ENCODE measurements at regions not wholly inside any gene's neighbourhood (a gene's known extent, or its start where the extent isn't known, plus 50 kb on each side); places are given as distances from the start of the nearest gene placed in this dataset.

DNA sequence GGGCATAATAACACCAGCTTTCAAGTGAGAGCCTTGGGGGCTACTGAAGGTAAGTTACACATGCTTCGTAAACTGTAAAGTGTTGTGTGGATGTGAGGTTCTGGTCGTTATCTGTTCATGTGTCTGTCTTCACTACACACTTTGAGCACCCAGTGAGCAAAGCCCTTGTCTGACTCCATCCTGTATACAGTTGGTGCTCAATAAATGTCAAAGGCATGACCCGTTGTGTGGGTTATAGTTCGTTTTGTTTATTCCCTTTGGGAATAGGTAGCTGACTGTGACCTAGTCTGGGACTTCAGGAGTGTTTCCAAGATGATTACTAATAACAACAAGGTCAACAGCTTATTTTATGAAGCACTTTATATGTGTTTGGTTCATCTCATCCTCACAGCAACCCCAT, 146.9 kb downstream of the MIAT start:
- H3K27ac Mint-ChIP-seq, result no peak overlapping the region
- H3K9me3 Mint-ChIP-seq, result no peaks in the 10 kb centered on the region
- no peaks in the 10 kb centered on the region for H3K36me3 Mint-ChIP-seq (ENCODE audit: low read depth)
- no peak overlapping the region for H3K4me3 Mint-ChIP-seq
- no peaks in the 10 kb centered on the region for H3K27me3 Mint-ChIP-seq
- no peaks in the 10 kb centered on the region for H3K4me1 Mint-ChIP-seq (ENCODE audit: low read depth)
- intact Hi-C loops (cut with micrococcal nuclease), result no loop called here

DNA sequence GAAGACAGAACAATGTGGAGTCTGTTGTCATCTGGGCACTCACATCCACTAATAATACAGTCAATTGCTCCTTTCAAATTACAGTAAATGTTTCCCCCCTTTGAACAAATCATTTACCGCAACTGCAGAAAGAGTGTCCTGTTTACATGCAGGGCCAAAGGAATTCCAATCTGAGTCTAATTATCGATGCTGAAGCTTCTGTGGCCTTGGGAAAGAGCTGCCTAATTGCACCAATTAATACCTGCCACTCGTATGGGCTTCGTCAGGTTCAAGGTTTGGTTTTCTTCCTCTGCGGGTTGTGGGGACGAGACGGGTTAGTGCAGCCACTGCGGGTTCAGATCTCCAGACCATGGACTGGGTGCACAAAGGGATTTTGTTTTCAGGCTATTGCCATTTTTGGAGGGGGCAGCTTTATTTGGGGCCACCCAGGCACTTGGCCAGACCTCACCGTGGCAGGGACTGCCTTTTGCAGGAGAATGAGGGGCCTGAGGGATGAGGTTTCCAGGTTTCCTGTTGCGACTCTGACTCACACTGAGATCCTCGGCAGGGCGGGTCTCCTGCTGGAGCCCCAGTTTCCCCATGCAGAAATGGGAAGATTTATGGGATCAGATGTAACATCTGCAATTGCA, 147.6 kb downstream of the MIAT start:
- Mint-ChIP-seq H3K4me3 (no peak overlapping the region), H3K36me3 (ENCODE audit: low read depth) (no peaks in the 10 kb centered on the region), H3K9me3 (no peaks in the 10 kb centered on the region), H3K27me3 (no peaks in the 10 kb centered on the region), H3K4me1 (ENCODE audit: low read depth) (no peaks in the 10 kb centered on the region), H3K27ac (no peak overlapping the region)
- intact Hi-C loops (cut with micrococcal nuclease), result no loop called here

GRCh38 chr22:26806445-26807175, 149.2 kb downstream of the MIAT start:
- intact Hi-C loops (cut with micrococcal nuclease), result no loop called here
- no peaks in the 10 kb centered on the region for H3K27me3 Mint-ChIP-seq
- H3K9me3 Mint-ChIP-seq, result no peaks in the 10 kb centered on the region
- H3K4me3 Mint-ChIP-seq, result no peak overlapping the region
- H3K36me3 Mint-ChIP-seq (ENCODE audit: low read depth), result no peaks in the 10 kb centered on the region
- H3K4me1 Mint-ChIP-seq (ENCODE audit: low read depth), result no peaks in the 10 kb centered on the region
- no peak overlapping the region for H3K27ac Mint-ChIP-seq

DNA sequence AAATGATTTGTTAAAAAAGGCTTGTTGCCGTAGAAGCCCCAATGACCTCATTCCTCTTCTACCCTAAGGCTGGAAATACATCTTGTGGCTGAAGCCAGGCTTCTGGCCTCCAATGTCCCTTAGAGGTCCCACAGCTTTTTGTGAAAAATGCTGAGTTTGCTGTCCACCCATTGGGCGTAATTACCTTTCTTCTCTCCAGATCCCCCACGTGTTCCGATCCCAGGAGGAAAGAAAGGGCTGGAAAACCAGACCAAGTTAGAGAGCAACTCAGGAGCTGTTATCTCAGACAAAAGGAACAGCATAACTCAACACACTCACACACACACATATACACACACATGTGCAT, 154.2 kb downstream of the MIAT start:
- H3K4me1 Mint-ChIP-seq (ENCODE audit: low read depth), result no peaks in the 10 kb centered on the region
- no peaks in the 10 kb centered on the region for H3K36me3 Mint-ChIP-seq (ENCODE audit: low read depth)
- H3K27ac Mint-ChIP-seq, result no peak overlapping the region
- no peaks in the 10 kb centered on the region for H3K27me3 Mint-ChIP-seq
- intact Hi-C loops (cut with micrococcal nuclease), result no loop called here
- H3K9me3 Mint-ChIP-seq, result no peaks in the 10 kb centered on the region
- H3K4me3 Mint-ChIP-seq, result no peak overlapping the region

DNA sequence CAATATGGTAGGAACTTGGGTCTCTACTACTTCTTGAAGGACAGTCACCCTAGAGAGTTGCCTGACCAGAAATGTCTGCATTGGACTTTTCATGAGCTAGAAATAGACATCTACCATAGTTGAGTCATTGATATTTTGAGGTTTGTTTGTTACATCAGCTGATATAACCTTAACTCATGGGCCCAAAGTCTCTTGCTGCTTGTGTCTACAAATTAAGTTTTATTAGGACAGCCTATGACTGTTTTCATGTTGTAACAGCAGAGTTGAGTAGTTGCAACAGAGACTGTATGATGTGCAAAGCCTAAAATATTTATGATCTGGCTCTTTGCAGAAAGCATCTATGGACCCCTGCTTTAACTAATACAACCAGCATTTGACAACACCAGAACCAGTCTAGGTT, 155.3 kb downstream of the MIAT start:
- Mint-ChIP-seq H3K9me3 (peaks cover 5% of the 10 kb centered on the region), H3K27me3 (no peaks in the 10 kb centered on the region), H3K4me3 (no peak overlapping the region), H3K36me3 (ENCODE audit: low read depth) (no peaks in the 10 kb centered on the region), H3K27ac (no peak overlapping the region), H3K4me1 (ENCODE audit: low read depth) (no peaks in the 10 kb centered on the region)
- intact Hi-C loops (cut with micrococcal nuclease), result no loop called here

GRCh38 chr22:26816726-26817125, 159.3 kb downstream of the MIAT start:
- Mint-ChIP-seq H3K4me3 (no peak overlapping the region), H3K27ac (no peak overlapping the region), H3K9me3 (peaks cover 13% of the 10 kb centered on the region), H3K27me3 (no peaks in the 10 kb centered on the region), H3K36me3 (ENCODE audit: low read depth) (no peaks in the 10 kb centered on the region), H3K4me1 (ENCODE audit: low read depth) (no peaks in the 10 kb centered on the region)
- intact Hi-C loops (cut with micrococcal nuclease), result no loop called here

DNA sequence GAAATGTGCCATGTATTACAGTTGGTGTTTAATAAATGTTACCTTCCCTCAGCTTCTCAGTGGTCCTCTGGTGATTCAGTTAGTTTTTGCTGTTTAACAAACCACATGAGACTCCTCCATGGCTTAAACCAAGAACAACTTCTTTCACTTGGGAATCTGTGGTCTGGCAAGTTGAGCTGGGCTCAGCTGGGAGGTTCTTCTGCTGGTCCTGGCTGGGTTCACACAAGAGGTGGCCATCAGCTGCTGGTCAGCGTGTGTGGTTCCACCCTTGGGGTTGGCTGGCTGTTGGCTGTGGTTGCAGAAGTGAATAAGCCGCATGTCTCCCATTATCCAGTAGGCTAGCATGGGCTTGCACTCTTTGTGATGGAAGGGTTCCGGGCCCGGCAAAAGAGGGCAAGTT, 160.5 kb downstream of the MIAT start:
- H3K27me3 Mint-ChIP-seq, result peaks cover 3% of the 10 kb centered on the region
- H3K4me1 Mint-ChIP-seq (ENCODE audit: low read depth), result no peaks in the 10 kb centered on the region
- intact Hi-C loops (cut with micrococcal nuclease), result no loop called here
- H3K9me3 Mint-ChIP-seq, result peaks cover 13% of the 10 kb centered on the region
- no peak overlapping the region for H3K4me3 Mint-ChIP-seq
- H3K27ac Mint-ChIP-seq, result no peak overlapping the region
- H3K36me3 Mint-ChIP-seq (ENCODE audit: low read depth), result no peaks in the 10 kb centered on the region

DNA sequence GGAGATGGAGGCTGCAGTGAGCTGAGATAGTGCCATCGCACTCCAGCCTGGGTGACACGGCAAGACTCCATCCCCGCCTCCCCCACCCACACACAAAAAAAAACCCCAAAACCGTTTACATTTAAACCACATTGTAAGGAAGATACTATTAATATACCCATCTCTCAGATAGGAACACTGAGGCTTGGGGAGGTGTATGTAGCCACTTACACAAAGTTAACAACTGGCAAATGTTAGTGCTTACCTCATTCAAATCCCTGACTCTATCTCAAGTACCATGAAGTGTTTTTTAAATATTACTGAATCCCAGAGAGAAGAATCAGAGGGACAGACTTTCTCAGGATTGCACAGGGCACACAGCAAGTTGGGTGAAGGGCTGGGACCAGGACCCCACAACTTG, 164.5 kb downstream of the MIAT start:
- H3K4me3 Mint-ChIP-seq, result no peak overlapping the region
- peaks cover 13% of the 10 kb centered on the region for H3K9me3 Mint-ChIP-seq
- no peaks in the 10 kb centered on the region for H3K4me1 Mint-ChIP-seq (ENCODE audit: low read depth)
- H3K36me3 Mint-ChIP-seq (ENCODE audit: low read depth), result no peaks in the 10 kb centered on the region
- intact Hi-C loops (cut with micrococcal nuclease), result no loop called here
- no peak overlapping the region for H3K27ac Mint-ChIP-seq
- peaks cover 4% of the 10 kb centered on the region for H3K27me3 Mint-ChIP-seq

DNA sequence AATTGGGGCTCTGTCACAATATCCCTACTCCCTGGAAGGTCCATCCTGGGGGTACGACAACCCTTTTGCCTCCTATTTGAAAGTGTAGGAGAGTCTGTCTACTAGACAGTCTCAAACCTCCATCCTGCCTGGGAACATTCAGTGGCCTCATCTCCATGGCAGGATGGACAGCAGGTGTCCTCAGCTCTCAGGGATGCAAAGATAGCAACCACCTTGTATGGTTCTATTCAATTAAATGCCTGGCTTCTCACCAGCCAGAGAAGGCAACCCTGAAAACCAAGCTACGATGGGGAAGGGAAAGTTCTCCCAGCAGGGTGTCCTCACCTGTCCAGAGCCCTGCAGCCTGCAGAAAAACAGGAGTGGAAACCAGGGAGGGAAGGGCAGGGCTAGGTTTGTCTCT, 164.9 kb downstream of the MIAT start:
- Mint-ChIP-seq H3K36me3 (ENCODE audit: low read depth) (no peaks in the 10 kb centered on the region), H3K4me1 (ENCODE audit: low read depth) (no peaks in the 10 kb centered on the region), H3K27me3 (peaks cover 4% of the 10 kb centered on the region), H3K27ac (no peak overlapping the region), H3K4me3 (no peak overlapping the region), H3K9me3 (peaks cover 12% of the 10 kb centered on the region)
- intact Hi-C loops (cut with micrococcal nuclease), result no loop called here

- H3K36me3 Mint-ChIP-seq (ENCODE audit: low read depth), result no peaks in the 10 kb centered on the region
- intact Hi-C loops (cut with micrococcal nuclease), result no loop called here
- H3K27ac Mint-ChIP-seq, result no peak overlapping the region
- H3K27me3 Mint-ChIP-seq, result peaks cover 4% of the 10 kb centered on the region
- no peak overlapping the region for H3K4me3 Mint-ChIP-seq
- no peaks in the 10 kb centered on the region for H3K9me3 Mint-ChIP-seq
- H3K4me1 Mint-ChIP-seq (ENCODE audit: low read depth), result no peaks in the 10 kb centered on the region
These were observed 166.6 kb downstream of the MIAT start for GRCh38 chr22:26823966-26824365.

DNA sequence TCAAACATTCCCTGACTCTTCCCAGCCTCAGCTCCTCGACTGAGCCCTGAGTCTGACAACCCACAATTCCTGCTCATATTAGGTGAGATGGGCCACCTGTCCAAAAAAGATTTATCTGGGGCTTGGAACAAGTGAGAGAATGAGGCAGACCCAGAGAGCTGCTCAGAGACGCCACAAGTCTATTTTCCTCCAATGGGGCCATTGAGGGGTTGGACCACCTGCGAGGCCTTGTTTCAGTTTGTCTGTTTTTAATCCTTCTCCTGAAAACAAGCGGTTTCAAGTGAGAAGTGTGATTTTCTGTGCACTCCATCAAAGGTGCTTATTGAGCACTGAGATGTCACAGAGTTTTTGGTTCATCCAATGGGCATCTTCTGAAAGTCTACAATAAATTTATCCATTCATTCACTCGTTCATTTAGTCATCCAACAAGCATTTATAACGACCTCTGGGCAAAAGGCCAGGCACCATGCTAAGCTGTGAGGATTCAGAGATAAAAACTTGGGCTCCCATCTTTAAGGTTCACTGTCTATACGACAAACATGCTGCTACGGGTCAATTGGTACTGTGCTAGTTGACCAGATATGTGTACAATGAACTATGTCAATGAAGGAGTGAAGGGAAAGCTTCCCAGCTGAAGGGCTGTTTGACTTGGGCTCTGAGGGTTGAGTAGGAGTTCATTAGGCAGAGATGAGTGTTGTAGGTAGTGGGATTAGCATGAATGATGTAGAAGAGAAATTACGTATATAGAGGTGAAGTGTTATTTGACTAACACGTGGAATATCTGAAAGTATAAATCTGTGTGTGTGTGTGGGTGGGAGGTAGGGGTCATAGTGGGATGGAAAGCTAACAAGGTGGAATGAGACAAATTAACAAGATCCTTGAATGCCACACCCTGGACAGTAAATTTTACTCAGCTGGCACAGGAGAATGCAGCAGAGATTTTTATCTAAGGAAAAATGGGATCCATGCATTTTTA, 168.9 kb downstream of the MIAT start:
- Mint-ChIP-seq H3K27me3 (peaks cover 4% of the 10 kb centered on the region), H3K9me3 (no peaks in the 10 kb centered on the region), H3K36me3 (ENCODE audit: low read depth) (no peaks in the 10 kb centered on the region), H3K27ac (no peak overlapping the region), H3K4me1 (ENCODE audit: low read depth) (no peaks in the 10 kb centered on the region), H3K4me3 (no peak overlapping the region)
- intact Hi-C loops (cut with micrococcal nuclease), result no loop called here

- no peaks in the 10 kb centered on the region for H3K4me1 Mint-ChIP-seq (ENCODE audit: low read depth)
- H3K27ac Mint-ChIP-seq, result no peak overlapping the region
- H3K9me3 Mint-ChIP-seq, result no peaks in the 10 kb centered on the region
- peaks cover 4% of the 10 kb centered on the region for H3K27me3 Mint-ChIP-seq
- H3K4me3 Mint-ChIP-seq, result no peak overlapping the region
- no peaks in the 10 kb centered on the region for H3K36me3 Mint-ChIP-seq (ENCODE audit: low read depth)
- intact Hi-C loops (cut with micrococcal nuclease), result no loop called here
These were observed 170.2 kb downstream of the MIAT start for GRCh38 chr22:26827611-26828010.

DNA sequence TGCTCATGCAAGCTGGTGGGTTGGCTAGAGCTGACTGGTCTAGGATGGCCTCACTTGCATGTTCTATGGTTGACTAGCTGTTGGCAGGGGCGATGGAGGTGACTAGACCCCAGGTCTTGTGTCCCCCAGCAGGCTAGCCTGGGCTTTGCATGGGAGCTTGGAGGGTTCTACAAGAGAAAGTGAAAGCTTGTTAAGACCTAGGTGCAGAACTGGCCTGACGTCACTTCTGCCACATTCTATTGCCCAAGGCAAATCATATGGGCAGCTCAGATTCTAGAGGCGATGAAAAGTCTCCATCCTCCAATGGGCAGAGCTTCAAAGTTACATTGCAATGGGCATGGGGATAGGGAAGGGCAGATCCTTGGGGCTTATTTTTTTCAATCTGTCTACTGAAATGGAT, 170.9 kb downstream of the MIAT start:
- Mint-ChIP-seq H3K9me3 (no peaks in the 10 kb centered on the region), H3K27ac (no peak overlapping the region), H3K4me3 (no peak overlapping the region), H3K27me3 (no peaks in the 10 kb centered on the region), H3K36me3 (ENCODE audit: low read depth) (no peaks in the 10 kb centered on the region), H3K4me1 (ENCODE audit: low read depth) (no peaks in the 10 kb centered on the region)
- intact Hi-C loops (cut with micrococcal nuclease), result no loop called here

GRCh38 chr22:26830837-26831236, 173.4 kb downstream of the MIAT start:
- Mint-ChIP-seq H3K27ac (no peak overlapping the region), H3K9me3 (no peaks in the 10 kb centered on the region), H3K27me3 (no peaks in the 10 kb centered on the region), H3K4me3 (no peak overlapping the region), H3K4me1 (ENCODE audit: low read depth) (no peaks in the 10 kb centered on the region), H3K36me3 (ENCODE audit: low read depth) (no peaks in the 10 kb centered on the region)
- intact Hi-C loops (cut with micrococcal nuclease), result loop anchor here (10.0 kb wide), 1 partner anchor 974 kb away; the partner anchor contains the start of gene MN1

All from dendritic cell treated with granulocyte-macrophage colony-stimulating factor and Interleukin-4, amounts not matched to agents 40 ng/mL and 50 ng/mL, for 4 days (primary cell).